Activated CD4-positive, alpha-beta memory T cell treated with anti-CD3 and anti-CD28 coated beads for 36 hours (primary cell): ENCODE measurements at regions not wholly inside any gene's neighbourhood (a gene's known extent, or its start where the extent isn't known, plus 50 kb on each side); places are given as distances from the start of the nearest gene placed in this dataset.

Experiments
- CTCF ChIA-PET: fragments of 350-600 bp; sonication (Branson Sonifier 250); formaldehyde crosslinking; loops from one replicate; lab custom pipeline; 2021; ENCODE audit warnings: antibody characterized with exemption, inconsistent platforms; lab: Charles Lee
- POLR2A ChIA-PET: fragments of 350-600 bp; sonication (Branson Sonifier 250); formaldehyde crosslinking; loops from one replicate; lab custom pipeline; 2021; ENCODE audit warnings: antibody characterized with exemption; lab: Charles Lee
- DNase-seq: peaks from one replicate; pipeline ENCODE4 v3.0.0-alpha.2; 2020
- H3K27ac Mint-ChIP-seq: one replicate; pipeline ENCODE4 v1.8.0; 2021; ENCODE audit warnings: mixed read lengths
- H3K27me3 Mint-ChIP-seq: one replicate; pipeline ENCODE4 v1.8.0; 2021; ENCODE audit warnings: mixed read lengths
- H3K36me3 Mint-ChIP-seq: one replicate; pipeline ENCODE4 v1.8.0; 2021; ENCODE audit warnings: mixed read lengths
- H3K4me1 Mint-ChIP-seq: one replicate; pipeline ENCODE4 v1.8.0; 2021; ENCODE audit warnings: low read depth, mixed read lengths
- H3K4me3 Mint-ChIP-seq: one replicate; pipeline ENCODE4 v1.8.0; 2021; ENCODE audit warnings: mild to moderate bottlenecking, mixed read lengths
- H3K9me3 Mint-ChIP-seq: one replicate; pipeline ENCODE4 v1.8.0; 2021; ENCODE audit warnings: mixed read lengths
- intact Hi-C: fragments of 100-400 bp; cut with micrococcal nuclease; formaldehyde crosslinking; loops from one replicate; pipeline ENCODE4 v1.15.1; 2023

DNA sequence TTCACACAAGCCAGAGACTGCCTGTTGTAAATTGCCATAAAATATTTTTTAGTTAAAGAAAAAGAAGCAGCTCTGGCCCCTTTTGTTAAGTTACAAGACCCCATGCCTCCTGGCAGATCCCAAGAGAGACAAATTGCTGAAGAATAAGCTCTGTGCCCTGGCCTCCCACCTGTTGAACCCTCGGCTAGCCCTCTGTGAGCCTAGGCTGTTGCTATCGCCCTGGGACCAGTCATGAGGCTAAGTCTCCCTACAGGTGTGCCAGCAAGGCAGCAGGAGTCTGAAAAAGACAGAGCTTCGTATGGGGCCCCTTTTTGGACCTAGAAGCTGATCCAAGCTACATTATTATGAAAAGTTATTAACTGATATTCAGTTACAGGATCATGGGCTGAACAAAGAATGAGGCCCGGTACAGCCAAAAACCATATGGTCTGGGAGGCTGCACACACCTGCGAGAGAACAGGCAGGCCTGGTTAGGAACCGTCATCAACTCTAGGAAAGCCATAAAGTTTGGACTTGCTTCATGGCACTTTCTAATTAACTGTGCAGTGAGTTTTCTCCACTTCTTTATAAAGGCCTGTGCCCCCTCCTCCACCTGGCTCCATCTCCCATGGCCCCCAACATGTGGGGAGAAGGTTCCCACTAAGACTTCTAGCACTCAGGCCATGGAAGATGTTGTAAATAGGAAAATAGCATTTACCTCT is 384.7 kb downstream of the ENC1 start:
- H3K27ac Mint-ChIP-seq: no peak overlapping the region
- DNase-seq: no peak
- peaks cover 19% of the 10 kb centered on the region for H3K27me3 Mint-ChIP-seq
- CTCF ChIA-PET: no interaction called here
- H3K36me3 Mint-ChIP-seq: no peaks in the 10 kb centered on the region
- POLR2A ChIA-PET: no interaction called here
- H3K9me3 Mint-ChIP-seq: no peaks in the 10 kb centered on the region
- no peaks in the 10 kb centered on the region for H3K4me1 Mint-ChIP-seq
- H3K4me3 Mint-ChIP-seq: no peak overlapping the region
- intact Hi-C loops: no loop called here

DNA sequence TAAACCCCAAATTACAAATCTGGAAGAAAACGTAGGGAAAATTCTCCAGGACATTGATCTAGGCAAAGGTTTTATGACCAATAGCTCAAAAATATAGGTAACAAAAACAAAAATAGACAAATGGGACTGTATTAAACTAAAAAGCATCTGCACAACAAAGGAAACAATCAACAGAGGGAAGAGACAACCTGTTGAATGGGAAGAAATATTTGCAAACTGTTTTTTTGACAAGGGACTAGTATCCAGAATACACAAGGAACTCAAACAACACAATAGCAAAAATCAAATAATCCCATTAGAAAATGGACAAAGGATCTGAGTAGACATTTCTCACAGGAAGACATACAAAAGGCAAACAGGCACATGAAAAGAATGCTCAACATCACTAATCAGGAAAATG is 386.3 kb downstream of the ENC1 start:
- peaks cover 22% of the 10 kb centered on the region for H3K27me3 Mint-ChIP-seq
- no peak for DNase-seq
- POLR2A ChIA-PET: no interaction called here
- no peaks in the 10 kb centered on the region for H3K36me3 Mint-ChIP-seq
- CTCF ChIA-PET: no interaction called here
- H3K9me3 Mint-ChIP-seq: no peaks in the 10 kb centered on the region
- no peak overlapping the region for H3K4me3 Mint-ChIP-seq
- no peaks in the 10 kb centered on the region for H3K4me1 Mint-ChIP-seq
- H3K27ac Mint-ChIP-seq: no peak overlapping the region
- intact Hi-C loops: no loop called here

DNA sequence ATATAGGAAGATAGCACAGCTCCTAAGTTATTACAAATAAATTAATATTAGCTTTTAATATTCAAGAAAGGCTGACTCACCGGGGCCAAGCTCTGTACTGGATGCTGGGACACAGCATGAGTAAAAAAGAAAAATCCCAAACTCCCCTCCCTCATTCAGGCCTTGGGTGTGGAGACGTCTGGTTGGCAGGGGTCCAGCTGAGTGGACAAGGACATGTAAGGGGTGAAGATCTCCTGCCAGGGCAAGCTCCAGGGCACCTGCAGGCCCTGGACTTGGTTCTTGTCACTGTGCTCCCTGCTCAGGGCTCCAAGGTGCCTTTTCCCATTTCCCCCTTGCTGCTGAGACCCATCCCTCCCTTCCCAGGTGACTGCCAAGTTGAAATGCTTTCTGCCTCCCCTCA is 388.5 kb downstream of the ENC1 start:
- ChIA-PET POLR2A (no interaction called here), CTCF (no interaction called here)
- intact Hi-C loops: no loop called here
- Mint-ChIP-seq H3K36me3 (no peaks in the 10 kb centered on the region), H3K4me3 (no peak overlapping the region), H3K27ac (no peak overlapping the region), H3K27me3 (peaks cover 29% of the 10 kb centered on the region), H3K4me1 (no peaks in the 10 kb centered on the region), H3K9me3 (no peaks in the 10 kb centered on the region)
- no peak for DNase-seq

DNA sequence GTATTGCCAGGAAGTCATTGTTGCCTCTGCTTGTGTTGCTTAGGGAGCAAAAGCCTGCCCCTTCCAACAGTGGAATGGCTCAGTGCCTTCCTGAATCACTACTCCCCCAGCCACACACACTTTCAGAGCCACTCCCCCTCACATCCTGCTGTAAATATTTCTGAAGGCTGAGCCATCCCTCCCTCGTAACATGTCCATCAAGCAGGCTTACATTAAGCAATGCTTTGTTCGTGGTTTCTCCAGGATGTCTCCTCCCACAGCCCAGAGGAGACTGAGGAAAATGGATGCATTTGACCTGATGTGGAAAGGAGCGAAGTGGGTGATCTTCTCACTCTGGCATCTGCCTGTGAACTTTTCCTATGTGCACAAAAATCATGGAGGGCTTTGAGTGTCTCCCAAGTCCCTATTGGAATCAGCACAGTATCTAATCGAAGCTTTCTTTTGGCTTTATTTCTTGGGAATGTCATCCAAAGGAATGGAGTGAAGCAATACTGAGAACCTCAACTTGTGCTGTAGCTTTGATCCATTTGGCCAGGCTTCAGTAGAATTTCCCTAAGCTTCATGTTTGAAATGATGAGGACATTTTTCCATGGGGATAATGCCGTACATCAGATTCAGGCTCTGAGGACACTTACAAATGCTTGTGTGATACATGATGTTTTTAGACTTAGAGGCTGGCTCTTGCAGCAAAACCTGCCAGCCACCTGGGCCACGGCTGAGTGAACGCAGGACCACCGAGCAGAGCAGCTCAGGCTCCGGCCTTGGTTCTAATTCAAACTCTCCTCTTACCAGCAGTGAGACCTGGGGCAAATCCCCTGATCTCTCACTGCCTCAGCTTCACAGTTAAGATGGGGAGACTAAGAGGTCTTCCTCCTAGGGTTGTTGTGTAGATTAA is 389.1 kb downstream of the ENC1 start:
- Mint-ChIP-seq H3K27me3 (peaks cover 31% of the 10 kb centered on the region), H3K36me3 (no peaks in the 10 kb centered on the region), H3K27ac (no peak overlapping the region), H3K4me1 (no peaks in the 10 kb centered on the region), H3K4me3 (no peak overlapping the region), H3K9me3 (no peaks in the 10 kb centered on the region)
- POLR2A ChIA-PET: no interaction called here
- DNase-seq: no peak
- CTCF ChIA-PET: no interaction called here
- intact Hi-C loops: no loop called here

DNA sequence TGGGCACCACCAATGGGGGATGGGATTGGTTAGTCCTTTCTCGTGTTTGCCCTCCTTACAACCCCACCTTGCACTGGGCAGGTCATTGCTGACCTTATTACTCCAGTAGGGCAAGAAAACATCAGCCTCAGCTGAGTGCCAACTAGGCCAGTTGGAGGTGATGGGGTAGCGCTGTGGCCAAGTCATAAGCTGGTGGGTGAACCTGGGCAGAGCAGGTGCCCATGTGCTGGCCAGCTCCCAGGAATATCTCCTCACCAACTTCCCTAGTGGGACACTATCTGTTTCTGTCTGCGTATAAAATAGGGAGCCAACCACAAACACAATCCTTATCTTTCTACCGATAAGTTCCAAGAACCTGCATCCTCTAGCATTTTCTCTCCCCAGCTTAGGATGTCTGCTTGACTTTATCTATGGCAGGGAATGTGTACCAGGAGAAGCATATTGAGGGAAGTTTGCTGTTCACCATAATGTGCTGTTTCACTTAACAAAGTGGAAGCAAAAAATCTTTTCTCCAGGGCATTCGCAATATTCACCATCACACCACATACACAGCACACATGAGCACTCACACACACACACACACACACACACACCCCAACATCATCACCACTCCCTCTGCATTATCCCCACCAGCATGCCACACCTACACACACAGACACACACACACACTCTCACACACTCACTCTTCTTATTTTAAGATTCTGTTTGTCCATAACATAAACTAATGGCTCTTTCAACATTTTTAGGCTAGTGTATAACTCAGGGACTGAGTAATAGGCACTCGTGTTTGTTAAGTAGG is 390.0 kb downstream of the ENC1 start:
- no peaks in the 10 kb centered on the region for H3K9me3 Mint-ChIP-seq
- H3K4me3 Mint-ChIP-seq: no peak overlapping the region
- intact Hi-C loops: no loop called here

GRCh38 chr5:74248576-74248975 is 392.0 kb downstream of the ENC1 start:
- ChIA-PET POLR2A (no interaction called here), CTCF (no interaction called here)
- no peak overlapping the region for H3K4me3 Mint-ChIP-seq
- DNase-seq: no peak
- no peaks in the 10 kb centered on the region for H3K9me3 Mint-ChIP-seq
- no peaks in the 10 kb centered on the region for H3K4me1 Mint-ChIP-seq
- no peaks in the 10 kb centered on the region for H3K36me3 Mint-ChIP-seq
- H3K27me3 Mint-ChIP-seq: peaks cover 23% of the 10 kb centered on the region
- H3K27ac Mint-ChIP-seq: no peak overlapping the region
- intact Hi-C loops: no loop called here

More for the DNA sequence above, 390.0 kb downstream of the ENC1 start:
- Mint-ChIP-seq H3K36me3 (no peaks in the 10 kb centered on the region), H3K27me3 (peaks cover 31% of the 10 kb centered on the region), H3K27ac (no peak overlapping the region), H3K4me1 (no peaks in the 10 kb centered on the region)
- CTCF ChIA-PET: no interaction called here
- POLR2A ChIA-PET: no interaction called here
- DNase-seq: no peak

- CTCF ChIA-PET: no interaction called here
These were observed 396.1 kb downstream of the ENC1 start for GRCh38 chr5:74244406-74244805.

DNA sequence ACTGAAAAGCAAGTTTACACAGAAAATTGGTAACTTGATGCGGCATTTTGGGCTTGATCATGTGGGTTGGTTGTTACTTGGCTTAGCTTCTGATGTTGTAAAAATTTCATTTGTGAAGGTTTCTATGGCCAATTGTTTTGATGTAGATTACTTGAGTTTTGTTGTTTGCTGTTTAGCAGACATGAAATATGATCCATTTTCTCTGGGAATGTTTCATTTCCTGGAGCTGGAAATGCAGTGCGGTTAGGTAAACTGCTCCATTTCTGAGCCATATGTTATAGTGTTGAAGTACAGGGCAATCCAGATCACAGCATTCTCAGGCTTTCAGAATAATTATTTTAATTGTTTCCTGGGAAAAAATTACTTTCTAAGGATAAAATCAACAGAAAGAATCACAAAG is 396.9 kb downstream of the ENC1 start:
- ChIA-PET POLR2A (no interaction called here), CTCF (no interaction called here)
- H3K27ac Mint-ChIP-seq: no peak overlapping the region
- DNase-seq: no peak
- H3K27me3 Mint-ChIP-seq: peaks cover 20% of the 10 kb centered on the region
- no peaks in the 10 kb centered on the region for H3K4me1 Mint-ChIP-seq
- H3K4me3 Mint-ChIP-seq: no peak overlapping the region
- intact Hi-C loops: no loop called here
- H3K9me3 Mint-ChIP-seq: no peaks in the 10 kb centered on the region
- no peaks in the 10 kb centered on the region for H3K36me3 Mint-ChIP-seq

More at GRCh38 chr5:74244406-74244805, 396.1 kb downstream of the ENC1 start:
- Mint-ChIP-seq H3K9me3 (no peaks in the 10 kb centered on the region), H3K4me1 (no peaks in the 10 kb centered on the region), H3K27ac (no peak overlapping the region), H3K27me3 (peaks cover 16% of the 10 kb centered on the region), H3K36me3 (no peaks in the 10 kb centered on the region), H3K4me3 (no peak overlapping the region)
- POLR2A ChIA-PET: no interaction called here
- intact Hi-C loops: no loop called here
- DNase-seq: no peak

GRCh38 chr5:74242516-74242915 is 398.0 kb downstream of the ENC1 start:
- intact Hi-C loops: no loop called here
- Mint-ChIP-seq H3K4me1 (no peaks in the 10 kb centered on the region), H3K27me3 (peaks cover 22% of the 10 kb centered on the region), H3K36me3 (no peaks in the 10 kb centered on the region), H3K27ac (no peak overlapping the region), H3K4me3 (no peak overlapping the region), H3K9me3 (no peaks in the 10 kb centered on the region)
- ChIA-PET CTCF (no interaction called here), POLR2A (no interaction called here)
- DNase-seq: no peak

GRCh38 chr5:74241751-74242140 is 398.8 kb downstream of the ENC1 start:
- no peak overlapping the region for H3K4me3 Mint-ChIP-seq
- CTCF ChIA-PET: no interaction called here
- no peak for DNase-seq
- H3K9me3 Mint-ChIP-seq: no peaks in the 10 kb centered on the region
- peaks cover 16% of the 10 kb centered on the region for H3K27me3 Mint-ChIP-seq
- H3K4me1 Mint-ChIP-seq: no peaks in the 10 kb centered on the region
- no peak overlapping the region for H3K27ac Mint-ChIP-seq
- POLR2A ChIA-PET: no interaction called here
- intact Hi-C loops: no loop called here
- H3K36me3 Mint-ChIP-seq: no peaks in the 10 kb centered on the region

DNA sequence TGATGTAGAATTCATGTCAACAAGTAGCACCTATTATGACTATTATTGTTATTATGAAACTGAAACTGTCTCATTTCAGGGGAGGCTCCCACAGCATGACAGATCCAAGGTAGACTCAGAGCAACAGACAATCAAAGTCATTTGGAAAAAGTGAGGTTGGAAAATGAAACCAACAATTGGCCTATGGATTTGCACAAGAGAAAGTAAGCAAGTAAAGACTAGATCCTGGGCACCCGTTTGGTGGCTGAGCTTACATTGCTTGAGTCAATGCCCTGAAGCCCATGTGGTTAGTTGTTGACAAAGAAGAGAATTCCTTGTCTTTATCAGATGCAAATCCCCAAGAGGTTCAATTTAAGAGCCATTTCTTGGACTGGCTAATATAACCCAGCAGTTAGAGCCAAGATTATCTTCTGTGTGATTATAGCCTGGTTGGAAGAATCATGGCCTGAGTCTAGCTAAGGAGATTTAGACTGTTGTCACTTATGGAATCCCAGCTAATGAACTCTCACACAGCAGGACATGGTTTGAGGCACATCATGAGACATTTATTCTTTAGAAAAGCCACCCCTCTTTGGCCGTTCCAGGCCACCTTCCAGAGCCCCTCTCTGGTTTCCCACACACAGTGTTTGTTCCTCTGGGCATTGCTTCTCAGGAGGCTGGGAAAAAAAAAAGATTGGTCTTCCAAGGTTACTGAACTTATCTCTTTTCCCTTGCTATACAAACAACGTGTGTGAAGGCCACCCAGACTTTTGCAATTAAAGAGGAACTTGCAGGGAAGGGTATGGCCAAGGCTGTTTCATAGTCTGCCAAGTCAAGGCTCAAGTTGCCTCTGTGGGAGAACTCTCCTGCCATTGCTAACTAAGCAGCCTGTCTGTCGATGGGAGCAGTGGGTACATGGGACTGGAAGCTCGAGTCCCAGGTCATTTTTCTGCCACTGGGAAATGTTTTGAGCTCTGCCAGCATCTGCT is 399.5 kb downstream of the ENC1 start:
- intact Hi-C loops: no loop called here
- peaks cover 14% of the 10 kb centered on the region for H3K27me3 Mint-ChIP-seq
- ChIA-PET CTCF (no interaction called here), POLR2A (no interaction called here)
- H3K4me1 Mint-ChIP-seq: no peaks in the 10 kb centered on the region
- no peak overlapping the region for H3K4me3 Mint-ChIP-seq
- DNase-seq: no peak
- no peaks in the 10 kb centered on the region for H3K36me3 Mint-ChIP-seq
- H3K9me3 Mint-ChIP-seq: no peaks in the 10 kb centered on the region
- no peak overlapping the region for H3K27ac Mint-ChIP-seq
